ENCODE measurements at regions not wholly inside any gene's neighbourhood (a gene's known extent, or its start where the extent isn't known, plus 50 kb on each side); places are given as distances from the start of the nearest gene placed in this dataset.

GRCh38 chr22:46098525-46099475 lies 51.5 kb upstream of the PPARA start:
- no peaks in the 10 kb centered on the region for H3K36me3 Mint-ChIP-seq (ENCODE audit: insufficient read depth in 1 of 3, low read depth in 3 of 3)
- Histone ChIP-seq H3K9ac (ENCODE audit: extremely low read depth, insufficient read length, low read length) (no peak overlapping the region), H2BK5ac (ENCODE audit: insufficient read length, low read length) (no peak overlapping the region), H3K79me2 (ENCODE audit: insufficient read depth, low read length) (no peaks in the 10 kb centered on the region), H3K27me3 (ENCODE audit: insufficient read depth, low read length) (no peaks in the 10 kb centered on the region), H4K91ac (ENCODE audit: insufficient read length, low read depth, low read length) (no peak overlapping the region), H3K9me3 (ENCODE audit: control insufficient read depth, low read depth, low read length) (no peaks in the 10 kb centered on the region), H4K20me1 (ENCODE audit: control insufficient read depth, insufficient read depth, insufficient read length) (no peaks in the 10 kb centered on the region), H3K27ac (ENCODE audit: insufficient read length, low read depth, low read length) (no peak overlapping the region), H3K4me1 (ENCODE audit: insufficient read depth, low read length) (no peaks in the 10 kb centered on the region), H4K5ac (ENCODE audit: insufficient read length, low read depth, low read length) (no peak overlapping the region), H2BK120ac (ENCODE audit: low read depth, low read length, poor library complexity, severe bottlenecking) (no peak overlapping the region), H3K23me2 (ENCODE audit: insufficient read length, low read depth, low read length, poor library complexity, severe bottlenecking) (no peaks in the 10 kb centered on the region), H3K14ac (ENCODE audit: insufficient read depth, low read length) (no peak overlapping the region; the same call in 1 of the 2 replicates), H3K18ac (ENCODE audit: insufficient read length, low read depth, low read length) (no peak overlapping the region), H4K8ac (replicated peaks; ENCODE audit: insufficient read length, low read depth, low read length) (no peak overlapping the region), H3K79me1 (ENCODE audit: insufficient read depth, low read depth, low read length, poor library complexity, severe bottlenecking) (no peaks in the 10 kb centered on the region), H3K56ac (ENCODE audit: insufficient read length, low read depth, low read length) (no peak overlapping the region), H2AFZ (ENCODE audit: low read length) (no peak overlapping the region), H3K23ac (ENCODE audit: insufficient read length, low read depth, low read length) (no peak overlapping the region), H3T11ph (ENCODE audit: low read length) (no peak overlapping the region), H3K4ac (ENCODE audit: low read depth, low read length) (no peak overlapping the region), H2BK20ac (ENCODE audit: low read depth, low read length, poor library complexity, severe bottlenecking) (no peak overlapping the region), H2BK12ac (ENCODE audit: insufficient read length, low read depth, low read length) (no peak overlapping the region), H2AK5ac (ENCODE audit: insufficient read length, low read length) (no peak overlapping the region), H3K4me2 (ENCODE audit: insufficient read depth, insufficient read length, low read length) (no peak overlapping the region), H2BK15ac (ENCODE audit: low read depth, low read length) (no peak overlapping the region)
- WGBS (ENCODE audit: extremely low coverage, insufficient read length, low lambda C conversion rate) = no CpG with 5 or more reads among the region's 31 CpGs
- no peaks in the 10 kb centered on the region for H3K9me3 Mint-ChIP-seq
- H3K27me3 Mint-ChIP-seq (ENCODE audit: low read depth) = no peaks in the 10 kb centered on the region
- H3K27ac Mint-ChIP-seq = no peak overlapping the region
- no peak for DNase-seq
- no peak overlapping the region for H3K4me3 Mint-ChIP-seq
- no peak for TF ChIP-seq CTCF (conservative IDR thresholded peaks at IDR 0.05)
- H3K4me1 Mint-ChIP-seq = no peaks in the 10 kb centered on the region
